ENCODE measurements at regions not wholly inside any gene's neighbourhood (a gene's known extent, or its start where the extent isn't known, plus 50 kb on each side); places are given as distances from the start of the nearest gene placed in this dataset.

GRCh38 chrX:39745818-39746217 is 351.9 kb downstream of the BCOR start:
- no peak overlapping the region for H3K9ac ChIP-seq (ENCODE audit: low read depth in 1 of 2, low read length in 2 of 2)
- WGBS: 58% methylated on average over 2 of the region's 2 CpGs
- H3K4me1 ChIP-seq (ENCODE audit: control insufficient read depth in 4 of 4, insufficient read depth in 4 of 4, low read length in 3 of 4): peaks cover 0 to 14% (median 5%) of the 10 kb centered on the region in 4 donors
- TF ChIP-seq HNF4G (IDR thresholded peaks at IDR 0.05) (no peak), YY1 (IDR thresholded peaks at IDR 0.05) (peak; percentile 22), FOXA1 (IDR thresholded peaks at IDR 0.05) (no peak)
- DNase-seq (ENCODE audit: low spot score): no peak
- no peak overlapping the region for H3K4me3 ChIP-seq (ENCODE audit: low read depth in 1 of 3, low read length in 3 of 3)
- no peaks in the 10 kb centered on the region for H3K9me3 ChIP-seq (ENCODE audit: control insufficient read depth in 4 of 4, low read length in 3 of 4)
- no peak overlapping the region for H3K27ac ChIP-seq (ENCODE audit: low read depth in 1 of 2, low read length in 2 of 2)
- H3K36me3 ChIP-seq (ENCODE audit: control insufficient read depth in 4 of 4, insufficient read depth in 3 of 4, low read depth in 1 of 4, low read length in 3 of 4): no peaks in the 10 kb centered on the region
- no peaks in the 10 kb centered on the region for H3K27me3 ChIP-seq (ENCODE audit: control insufficient read depth in 4 of 4, insufficient read depth in 4 of 4, low read length in 3 of 4)

- no peak for TF ChIP-seq NR2F2 (IDR thresholded peaks at IDR 0.05)
- TF ChIP-seq JUND (IDR thresholded peaks at IDR 0.05): peak in 1 of 2 donors; percentile 26
- TF ChIP-seq EGR1 (IDR thresholded peaks at IDR 0.05; ENCODE audit: low read depth in 2 of 2): no peak
- TF ChIP-seq CTCF (IDR thresholded peaks at IDR 0.05; ENCODE audit: low read depth, low read length, missing input control): no peak
- peak; percentile 21 to 37 for TF ChIP-seq RXRA (IDR thresholded peaks at IDR 0.05)
- no peak for TF ChIP-seq TAF1 (conservative IDR thresholded peaks at IDR 0.05)
- TF ChIP-seq GABPA (IDR thresholded peaks at IDR 0.05 in 1 of 2, conservative IDR thresholded peaks at IDR 0.05 in 1 of 2): no peak
- TF ChIP-seq MAX (IDR thresholded peaks at IDR 0.05): no peak
- peak; percentile 48 to 61 for TF ChIP-seq HNF4A (conservative IDR thresholded peaks at IDR 0.05)
- peak; percentile 49 for TF ChIP-seq SP1 (IDR thresholded peaks at IDR 0.05)
- no peak for TF ChIP-seq HNF4G (IDR thresholded peaks at IDR 0.05)
- no peak for TF ChIP-seq YY1 (IDR thresholded peaks at IDR 0.05)
- no peak for TF ChIP-seq ZBTB33 (IDR thresholded peaks at IDR 0.05)
- no peak for TF ChIP-seq ATF3 (IDR thresholded peaks at IDR 0.05)
- TF ChIP-seq FOXA2 (IDR thresholded peaks at IDR 0.05): peak; percentile 34
- no peak for TF ChIP-seq FOXA1 (IDR thresholded peaks at IDR 0.05)
- peak in 1 of 2 donors; percentile 12 for TF ChIP-seq RAD21 (IDR thresholded peaks at IDR 0.05)
- TF ChIP-seq REST (IDR thresholded peaks at IDR 0.05): no peak
- Histone ChIP-seq H3K27me3 (ENCODE audit: control insufficient read depth in 4 of 4, insufficient read depth in 4 of 4, low read length in 3 of 4) (no peaks in the 10 kb centered on the region), H3K4me1 (ENCODE audit: control insufficient read depth in 4 of 4, insufficient read depth in 4 of 4, low read length in 3 of 4) (peaks cover 0 to 17% (median 8%) of the 10 kb centered on the region in 4 donors), H3K36me3 (ENCODE audit: control insufficient read depth in 4 of 4, insufficient read depth in 3 of 4, low read depth in 1 of 4, low read length in 3 of 4) (no peaks in the 10 kb centered on the region), H3K9me3 (ENCODE audit: control insufficient read depth in 4 of 4, low read length in 3 of 4) (no peaks in the 10 kb centered on the region), H3K27ac (ENCODE audit: low read depth in 1 of 2, low read length in 2 of 2) (no peak overlapping the region), H3K4me3 (ENCODE audit: low read depth in 1 of 3, low read length in 3 of 3) (no peak overlapping the region), H3K9ac (ENCODE audit: low read depth in 1 of 2, low read length in 2 of 2) (no peak overlapping the region)
- no peak for DNase-seq (ENCODE audit: low spot score)
- WGBS: 52% methylated on average over 5 of the region's 5 CpGs
Observed at GRCh38 chrX:39749135-39749534, 348.6 kb downstream of the BCOR start.
